Ramos (cell line): ENCODE measurements at regions not wholly inside any gene's neighbourhood (a gene's known extent, or its start where the extent isn't known, plus 50 kb on each side); places are given as distances from the start of the nearest gene placed in this dataset.
"Not testable (repeated sequence)": the region's sequence is repeated elsewhere in the genome, so short reads cannot be mapped to it uniquely, and the experiment has no call there.

ENCODE experiments used
- in situ Hi-C: fragments of 300-500 bp; cut with MboI; formaldehyde crosslinking; loops from one replicate; pipeline ENCODE4 v1.14.3; 2022; ENCODE audit warnings: low sequenced_read_pairs; ENCODE audit not compliant: unreplicated experiment

DNA sequence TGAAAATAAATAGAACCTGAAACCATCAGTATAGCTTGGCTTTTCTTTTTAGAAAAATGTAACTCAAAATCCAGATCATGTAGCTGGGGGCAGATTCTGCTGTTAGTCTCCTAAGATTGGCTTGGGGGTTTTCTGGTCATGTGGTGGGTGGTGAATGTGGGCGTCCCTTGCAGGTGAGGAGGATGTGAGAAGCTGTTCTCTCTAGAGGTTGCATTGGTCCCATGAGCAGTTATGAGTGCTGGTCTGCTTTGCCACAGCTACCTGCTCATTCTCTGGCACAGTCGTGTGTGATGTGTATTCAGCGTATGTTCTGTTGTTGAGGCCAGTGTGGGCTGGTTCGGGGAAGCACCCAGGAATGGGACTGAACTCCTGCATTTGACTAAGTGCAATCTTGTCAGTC lies 466.8 kb downstream of the DIRAS2 start:
- in situ Hi-C loops = no loop called here

GRCh38 chr9:90176901-90177300 lies 465.7 kb downstream of the DIRAS2 start:
- in situ Hi-C loops = no loop called here

GRCh38 chr9:90180381-90180780 lies 462.2 kb downstream of the DIRAS2 start:
- in situ Hi-C loops = no loop called here

DNA sequence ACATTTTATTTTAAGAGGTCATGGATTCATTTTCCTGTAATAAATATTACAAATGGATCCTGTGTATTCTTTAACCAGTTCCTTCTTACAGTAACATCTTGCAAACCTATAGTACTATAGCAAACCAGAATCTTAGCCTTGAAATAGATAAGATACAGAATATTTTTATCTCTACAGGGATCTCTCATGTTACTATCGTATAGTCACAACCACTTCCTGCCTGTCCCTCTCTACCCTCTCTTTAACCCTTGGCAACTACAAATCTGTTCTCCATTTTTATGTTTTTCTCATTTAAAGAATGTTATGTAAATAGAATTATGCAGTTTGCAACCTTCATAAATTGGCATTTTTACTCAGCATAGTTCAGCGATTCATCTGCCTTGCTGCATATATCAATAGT lies 454.0 kb downstream of the DIRAS2 start:
- in situ Hi-C loops = no loop called here

- in situ Hi-C loops = no loop called here
Observed at GRCh38 chr9:90189306-90189705, 453.3 kb downstream of the DIRAS2 start.

DNA sequence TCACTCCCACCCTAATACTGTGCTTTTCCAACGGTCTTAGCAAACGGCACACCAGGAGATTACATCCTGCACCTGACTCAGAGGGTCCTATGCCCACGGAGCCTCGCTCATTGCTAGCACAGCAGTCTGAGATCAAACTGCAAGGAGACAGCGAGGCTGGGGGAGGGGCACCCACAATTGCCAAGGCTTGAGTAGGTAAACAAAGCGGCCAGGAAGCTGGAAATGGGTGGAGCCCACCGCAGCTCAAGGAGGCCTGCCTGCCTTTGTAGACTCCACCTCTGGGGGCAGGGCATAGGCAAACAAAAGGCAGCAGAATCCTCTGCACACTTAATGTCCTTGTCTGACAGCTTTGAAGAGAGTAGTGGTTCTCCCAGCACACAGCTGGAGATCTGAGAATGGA lies 450.2 kb downstream of the DIRAS2 start:
- in situ Hi-C loops = not testable (repeated sequence)

DNA sequence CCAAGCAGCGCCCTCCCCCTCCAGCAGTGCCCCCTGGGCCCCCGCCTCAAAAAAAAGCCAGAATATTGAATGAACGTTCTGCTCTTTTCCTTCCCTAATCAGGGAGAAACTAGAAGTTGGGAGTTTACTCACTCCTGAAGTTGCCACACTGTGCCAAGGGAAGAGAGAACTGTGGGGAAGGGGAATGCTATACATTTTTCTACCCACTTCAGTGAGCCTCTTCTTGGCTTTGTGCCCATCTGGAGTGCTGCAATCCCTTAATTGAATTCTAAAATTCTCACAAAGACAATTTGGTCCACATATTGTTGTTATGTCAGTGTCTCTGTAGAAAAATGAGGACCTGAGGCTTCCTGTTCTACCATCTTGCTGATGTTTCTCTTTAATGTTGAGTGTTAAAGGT lies 443.7 kb downstream of the DIRAS2 start:
- in situ Hi-C loops = no loop called here

DNA sequence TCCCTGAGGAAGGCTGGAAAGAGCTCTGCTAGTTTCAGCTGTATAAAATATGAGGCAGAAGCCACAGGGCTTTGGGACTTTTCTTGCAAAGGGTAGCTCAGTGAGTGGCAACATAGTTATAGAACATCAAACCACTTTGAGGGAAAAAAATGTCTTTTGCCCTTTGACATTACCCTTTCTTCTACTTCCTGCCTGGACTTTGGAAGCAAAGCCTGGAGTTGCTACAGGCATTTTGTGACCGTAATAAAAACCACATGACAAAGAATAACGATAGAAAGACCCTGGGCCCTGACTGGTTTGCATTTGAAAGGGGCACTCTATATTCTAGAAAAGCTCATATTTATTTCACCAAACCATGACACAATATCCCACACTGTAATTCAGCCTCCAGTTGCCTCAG lies 440.9 kb downstream of the DIRAS2 start:
- in situ Hi-C loops = no loop called here

DNA sequence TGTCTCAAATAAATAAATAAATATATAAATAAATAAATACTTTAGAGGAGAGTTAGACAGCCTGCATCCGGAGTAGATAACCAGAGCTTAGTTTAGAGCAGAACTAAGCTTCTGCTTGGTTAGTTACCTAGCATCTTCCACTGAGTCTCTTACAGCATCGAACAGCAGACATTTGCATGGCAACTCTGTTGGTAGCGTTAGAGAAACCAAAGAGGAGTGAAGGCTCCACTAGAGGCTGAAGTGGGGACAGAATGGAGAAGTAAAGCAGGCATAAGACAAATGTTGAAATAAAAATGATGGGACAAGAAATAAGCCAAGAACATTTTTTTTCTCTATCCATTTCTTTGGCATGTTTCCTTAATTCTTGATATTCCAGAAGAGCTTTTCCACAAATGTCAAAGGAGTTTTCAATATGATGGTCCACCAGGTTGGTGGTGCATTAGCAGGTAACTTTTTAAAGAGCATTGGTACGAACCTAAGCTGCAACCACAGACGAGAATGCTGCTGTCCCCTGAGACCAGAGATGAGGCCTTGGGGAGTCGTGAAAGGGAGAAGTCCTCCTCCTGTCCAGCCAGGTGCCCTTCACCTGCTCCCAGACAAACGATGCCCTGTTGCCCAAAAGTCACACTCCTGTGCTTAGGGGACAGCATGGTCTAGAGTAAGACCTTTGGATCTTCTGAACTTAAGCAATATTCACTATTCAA lies 438.3 kb downstream of the DIRAS2 start:
- in situ Hi-C loops = no loop called here

- in situ Hi-C loops = not testable (repeated sequence)
Observed at GRCh38 chr9:90213045-90213444, 429.6 kb downstream of the DIRAS2 start.

DNA sequence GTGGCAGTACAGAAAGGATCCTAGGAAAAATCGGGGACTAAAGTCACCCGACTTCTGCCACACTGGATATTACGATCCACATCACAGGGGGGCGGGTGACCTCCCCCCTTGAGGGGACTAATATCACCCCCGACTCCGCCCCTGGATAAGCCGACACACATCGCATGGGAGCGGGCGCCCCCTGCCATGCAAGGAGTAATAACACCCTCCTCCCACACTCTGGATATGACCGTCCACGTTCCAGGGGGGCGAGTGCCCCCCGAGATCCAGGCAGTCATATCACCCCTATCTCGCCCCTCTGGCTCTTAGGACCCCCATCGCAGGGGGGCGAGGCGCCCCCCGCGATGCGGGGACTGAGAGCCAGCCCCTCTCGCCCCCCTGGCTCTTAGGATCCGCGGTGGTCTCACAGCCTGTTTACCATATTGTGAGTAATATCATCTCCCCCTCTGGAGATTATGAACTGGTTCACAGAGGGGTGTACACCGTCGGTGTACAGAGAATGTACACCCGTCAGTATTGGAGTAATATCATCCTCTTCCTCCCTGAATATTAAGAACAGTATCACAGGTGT lies 423.0 kb downstream of the DIRAS2 start:
- in situ Hi-C loops = no loop called here

GRCh38 chr9:90221899-90222298 lies 420.7 kb downstream of the DIRAS2 start:
- in situ Hi-C loops = not testable (repeated sequence)

GRCh38 chr9:90226839-90227338 lies 415.7 kb downstream of the DIRAS2 start:
- in situ Hi-C loops = loop anchor here (25.0 kb wide), 1 partner anchor 635 kb away; no protein-coding TSS in a partner anchor

DNA sequence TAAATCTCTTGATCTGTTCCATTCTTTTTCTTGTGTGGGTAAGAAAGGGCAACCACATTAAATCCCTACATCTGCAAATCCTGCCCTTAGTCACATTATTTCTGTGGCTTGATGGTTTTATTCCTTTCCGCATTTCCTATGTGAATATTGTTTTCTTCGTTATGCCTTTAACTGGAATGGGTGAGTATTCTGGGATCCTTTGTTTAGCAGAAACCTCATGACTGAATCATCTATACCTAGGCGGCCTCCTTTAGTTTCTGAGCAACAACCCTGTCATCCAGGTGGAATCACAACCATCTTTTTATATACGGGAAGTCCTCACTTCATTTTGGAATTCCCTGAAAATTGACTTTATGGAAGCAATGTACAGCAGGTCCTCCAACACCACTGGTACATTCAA lies 409.5 kb downstream of the DIRAS2 start:
- in situ Hi-C loops = loop anchor here (25.0 kb wide), 1 partner anchor 629 kb away; no protein-coding TSS in a partner anchor

GRCh38 chr9:90240541-90240940 lies 402.1 kb downstream of the DIRAS2 start:
- in situ Hi-C loops = loop anchor here (25.0 kb wide), 1 partner anchor 622 kb away; no protein-coding TSS in a partner anchor

- in situ Hi-C loops = loop anchor here (25.0 kb wide), 1 partner anchor 617 kb away; no protein-coding TSS in a partner anchor
Observed at GRCh38 chr9:90245661-90246060, 397.0 kb downstream of the DIRAS2 start.

GRCh38 chr9:90249094-90249493 lies 393.5 kb downstream of the DIRAS2 start:
- in situ Hi-C loops = loop anchor here (25.0 kb wide), 1 partner anchor 613 kb away; no protein-coding TSS in a partner anchor

DNA sequence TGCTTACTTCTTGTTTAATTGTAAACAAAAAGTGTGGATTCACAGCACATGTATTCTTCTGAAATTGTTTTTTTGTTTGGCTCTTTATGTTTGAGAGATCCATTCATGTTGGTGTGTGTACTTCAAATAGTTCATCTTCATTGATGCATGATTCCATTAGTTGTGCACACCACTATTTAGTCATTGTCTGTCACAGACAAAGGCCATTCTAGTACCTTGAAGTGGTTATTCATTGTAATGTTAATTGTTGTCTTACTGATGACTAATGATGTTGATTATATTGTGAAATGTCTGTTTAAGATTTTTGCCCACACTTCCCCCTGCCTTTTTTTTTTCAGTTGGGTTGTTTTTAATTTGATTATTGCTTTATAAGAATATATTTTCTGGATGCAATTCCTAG lies 391.3 kb downstream of the DIRAS2 start:
- in situ Hi-C loops = no loop called here

GRCh38 chr9:90256345-90256744 lies 386.3 kb downstream of the DIRAS2 start:
- in situ Hi-C loops = no loop called here

DNA sequence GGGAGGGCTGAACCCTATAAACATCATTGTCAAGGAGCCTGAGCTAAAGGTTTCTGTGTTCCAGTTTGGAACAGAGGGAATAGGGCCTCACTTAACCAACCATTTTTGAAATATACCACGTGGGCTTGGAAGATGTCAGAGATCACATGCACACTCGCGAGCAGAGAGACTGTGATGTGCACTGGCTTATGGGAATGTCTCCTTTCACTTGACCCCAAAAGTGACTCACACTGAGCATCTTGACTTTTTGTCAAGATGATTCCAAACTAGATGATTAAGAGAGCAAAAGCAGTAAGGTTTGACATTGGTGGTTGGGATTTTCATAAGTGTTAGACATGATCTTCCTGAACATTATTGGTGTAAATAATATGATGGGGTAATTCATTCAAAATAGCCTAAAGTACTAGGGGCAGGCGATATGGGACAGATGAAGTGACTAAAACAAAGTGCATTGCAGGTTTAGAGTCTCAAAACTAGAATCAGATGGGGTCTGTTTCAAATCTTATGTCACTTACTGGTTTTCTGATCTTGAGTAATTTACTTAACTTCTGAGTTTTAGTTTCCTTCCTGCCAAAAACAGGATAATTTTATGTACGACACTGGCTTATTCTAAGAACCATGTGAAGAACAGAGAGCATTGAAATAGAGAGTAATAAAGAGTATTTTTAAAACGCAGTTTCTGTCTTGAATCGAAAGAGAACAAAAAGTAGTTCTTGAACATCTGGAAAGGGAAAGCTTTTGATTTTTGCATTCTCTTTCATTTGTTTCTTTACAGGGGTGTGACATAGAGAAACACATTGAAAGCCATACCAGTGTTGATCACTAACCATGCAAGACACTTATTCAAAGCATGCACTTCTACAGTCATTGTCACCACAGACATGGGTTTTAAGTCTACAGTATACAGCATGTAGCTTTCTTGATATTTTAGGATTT lies 383.0 kb downstream of the DIRAS2 start:
- in situ Hi-C loops = no loop called here

DNA sequence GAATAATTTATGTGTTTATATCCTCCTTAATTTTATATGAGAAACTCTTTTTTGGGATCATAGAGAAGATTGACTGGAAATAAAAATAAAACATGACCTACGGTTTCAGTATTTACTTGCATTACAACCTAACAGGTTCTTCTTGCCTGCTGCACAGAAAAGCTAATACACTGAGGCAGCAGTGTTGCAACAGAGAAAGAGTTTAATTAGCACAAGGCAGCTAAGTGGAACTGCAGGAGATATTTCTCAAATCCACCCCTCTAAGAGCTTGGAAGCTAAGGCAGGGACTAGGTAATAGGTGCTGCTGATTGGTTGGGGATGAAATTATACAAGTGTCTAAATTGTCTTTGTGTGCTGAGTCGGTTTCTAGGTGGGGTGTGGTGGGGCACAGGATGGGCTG lies 380.9 kb downstream of the DIRAS2 start:
- in situ Hi-C loops = no loop called here
